Spinal cord (tissue), 9 donors: ENCODE measurements at regions not wholly inside any gene's neighbourhood (a gene's known extent, or its start where the extent isn't known, plus 50 kb on each side); places are given as distances from the start of the nearest gene placed in this dataset.
A peak's percentile ranks its signal among the peaks of the same experiment; 100 is the strongest.

Source experiments
- DNase-seq, 6 donors: peaks; one replicate each; pipeline versions ENCODE4 v3.0.0 to v3.0.0-alpha.2; 2013 to 2015; ENCODE audit warnings: low spot score in 6 of 6, low read depth in 4 of 6
- H3K27ac ChIP-seq: one replicate; pipeline ENCODE4 v1.5.1; 2013; ENCODE audit warnings: low read depth, low read length, control low read depth
- H3K27me3 ChIP-seq: one replicate; pipeline ENCODE4 v1.6.1; 2013; ENCODE audit warnings: low read length; ENCODE audit not compliant: control insufficient read depth, insufficient read depth
- H3K36me3 ChIP-seq: one replicate; pipeline ENCODE4 v1.6.1; 2013; ENCODE audit warnings: low read length; ENCODE audit not compliant: control insufficient read depth, insufficient read depth
- H3K4me1 ChIP-seq: one replicate; pipeline ENCODE4 v1.6.1; 2013; ENCODE audit warnings: low read length; ENCODE audit not compliant: control insufficient read depth, insufficient read depth
- H3K4me3 ChIP-seq: one replicate; pipeline ENCODE4 v1.5.1; 2013; ENCODE audit warnings: low read depth, low read length, control low read depth
- H3K9me3 ChIP-seq: one replicate; pipeline ENCODE4 v1.6.1; 2013; ENCODE audit warnings: low read length; ENCODE audit not compliant: control insufficient read depth, insufficient read depth
- WGBS: methylation state at CpG from one replicate; pipeline ENCODE4 v1.1.5; 2013; ENCODE audit warnings: missing lambda C conversion rate; ENCODE audit not compliant: insufficient coverage; 5-methylcytosine and 5-hydroxymethylcytosine counted together
- donor health status: healthy.

GRCh38 chr5:103435136-103435889, 127.3 kb downstream of the NUDT12 start:
- H3K9me3 ChIP-seq, result no peaks in the 10 kb centered on the region
- no peaks in the 10 kb centered on the region for H3K27me3 ChIP-seq
- no peak overlapping the region for H3K4me3 ChIP-seq
- DNase-seq, result peak in 2 of 6 donors; percentile 25 to 84
- no peak overlapping the region for H3K27ac ChIP-seq
- no peaks in the 10 kb centered on the region for H3K4me1 ChIP-seq
- WGBS, result no CpG with 5 or more reads among the region's 4 CpGs
- H3K36me3 ChIP-seq, result no peaks in the 10 kb centered on the region

DNA sequence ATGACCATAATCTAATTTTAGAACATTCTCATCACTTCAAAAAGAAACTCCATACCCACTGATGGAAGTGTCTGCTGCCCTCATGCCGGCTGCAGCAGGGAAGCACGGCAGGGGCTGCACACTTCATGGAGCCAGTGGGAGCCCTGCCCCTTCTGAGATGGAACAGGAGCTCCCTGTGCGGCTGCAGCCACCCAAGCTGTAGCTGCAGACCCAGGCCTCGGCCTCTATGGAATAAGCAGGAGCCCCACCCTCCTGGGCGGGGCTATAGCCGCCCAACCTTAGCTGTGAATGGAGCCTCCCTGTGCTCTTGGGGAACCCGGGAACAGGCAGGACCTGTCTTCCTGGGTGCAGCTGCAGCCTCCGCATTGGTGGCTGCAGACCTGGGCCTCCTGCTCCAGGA, 128.5 kb downstream of the NUDT12 start:
- Histone ChIP-seq H3K9me3 (no peaks in the 10 kb centered on the region), H3K27me3 (no peaks in the 10 kb centered on the region), H3K4me1 (no peaks in the 10 kb centered on the region), H3K4me3 (no peak overlapping the region), H3K27ac (no peak overlapping the region), H3K36me3 (no peaks in the 10 kb centered on the region)
- DNase-seq, result no peak
- 83% methylated on average over 8 of the region's 8 CpGs for WGBS

- Histone ChIP-seq H3K27ac (no peak overlapping the region), H3K4me1 (peaks cover 3% of the 10 kb centered on the region), H3K27me3 (no peaks in the 10 kb centered on the region), H3K9me3 (no peaks in the 10 kb centered on the region), H3K36me3 (no peaks in the 10 kb centered on the region), H3K4me3 (no peak overlapping the region)
- no CpG with 5 or more reads among the region's 1 CpG for WGBS
- DNase-seq, result peak in 1 of 6 donors; percentile 53
Observed at GRCh38 chr5:103433211-103433610, 129.4 kb downstream of the NUDT12 start.

GRCh38 chr5:103428923-103429322, 133.7 kb downstream of the NUDT12 start:
- peaks cover 7% of the 10 kb centered on the region for H3K4me1 ChIP-seq
- WGBS, result no CpG with 5 or more reads among the region's 2 CpGs
- no peaks in the 10 kb centered on the region for H3K9me3 ChIP-seq
- H3K27me3 ChIP-seq, result no peaks in the 10 kb centered on the region
- H3K27ac ChIP-seq, result peak overlapping the region; percentile 34
- no peak for DNase-seq
- no peak overlapping the region for H3K4me3 ChIP-seq
- no peaks in the 10 kb centered on the region for H3K36me3 ChIP-seq

DNA sequence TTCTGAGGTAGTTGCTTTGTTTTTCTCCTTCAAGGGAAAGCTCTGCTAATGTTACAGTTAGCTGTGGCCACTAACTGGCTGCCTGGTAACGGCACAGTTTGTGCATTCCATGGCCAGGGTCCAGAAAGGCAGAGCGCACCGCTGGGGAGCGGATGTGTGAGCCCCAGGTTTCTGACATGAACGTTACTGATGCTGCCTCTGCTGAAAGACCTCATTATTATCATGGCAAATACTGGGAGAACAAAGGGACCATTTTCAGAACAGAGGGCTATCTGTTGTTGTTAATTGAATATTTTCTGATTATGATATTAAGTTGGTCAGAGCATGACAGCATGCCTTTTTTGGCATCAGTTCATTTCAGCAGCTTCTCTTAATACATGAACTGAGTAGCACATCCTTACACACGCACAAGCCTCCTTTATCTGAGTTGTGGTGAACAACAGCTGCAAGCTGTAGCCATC, 134.1 kb downstream of the NUDT12 start:
- DNase-seq, result peak in 5 of 6 donors; percentile 56 to 87 (median 64)
- Histone ChIP-seq H3K27me3 (no peaks in the 10 kb centered on the region), H3K36me3 (no peaks in the 10 kb centered on the region), H3K4me3 (no peak overlapping the region), H3K4me1 (peaks cover 7% of the 10 kb centered on the region), H3K9me3 (no peaks in the 10 kb centered on the region), H3K27ac (peak overlapping the region; percentile 34)
- 11% methylated on average over 4 of the region's 6 CpGs for WGBS

- H3K4me3 ChIP-seq, result no peak overlapping the region
- no peaks in the 10 kb centered on the region for H3K9me3 ChIP-seq
- 94% methylated on average over 3 of the region's 3 CpGs for WGBS
- H3K36me3 ChIP-seq, result no peaks in the 10 kb centered on the region
- H3K27ac ChIP-seq, result no peak overlapping the region
- no peak for DNase-seq
- H3K4me1 ChIP-seq, result peaks cover 7% of the 10 kb centered on the region
- H3K27me3 ChIP-seq, result no peaks in the 10 kb centered on the region
Observed at GRCh38 chr5:103427326-103427725, 135.3 kb downstream of the NUDT12 start.

DNA sequence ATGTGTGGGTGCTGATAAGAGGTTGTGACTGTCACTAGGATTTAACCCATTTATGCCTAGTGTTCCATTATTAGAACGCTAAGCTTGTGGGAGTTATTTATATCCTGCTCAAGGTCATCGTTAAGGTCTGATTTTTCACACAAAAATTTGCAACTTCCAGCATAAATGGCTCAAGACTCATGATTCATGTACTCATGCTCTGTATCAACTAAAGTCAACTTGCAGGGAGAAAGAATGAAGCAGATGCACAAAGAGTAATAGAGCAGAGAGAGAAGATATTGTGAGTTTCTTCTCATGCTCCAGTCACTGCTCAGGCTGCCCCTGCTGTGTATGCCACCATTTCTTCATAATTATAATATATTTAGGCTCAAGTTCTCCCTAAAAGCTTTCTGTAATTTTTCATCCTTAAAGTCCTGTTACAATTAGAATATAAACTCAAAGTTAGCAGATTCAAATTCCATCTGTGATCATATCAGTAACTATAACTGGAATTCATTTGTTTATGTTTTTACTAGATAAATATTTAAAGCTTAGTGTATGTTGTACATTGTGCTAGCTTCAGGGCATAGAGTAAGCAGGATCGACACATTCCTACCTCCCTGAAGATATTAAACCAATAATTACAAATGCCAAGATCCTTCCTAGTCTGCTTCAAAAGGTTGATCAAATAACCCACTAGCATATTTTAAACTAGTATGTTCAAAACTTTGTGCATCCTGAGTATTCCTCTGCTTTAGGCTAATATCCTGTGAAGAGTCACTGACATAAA, 136.7 kb downstream of the NUDT12 start:
- Histone ChIP-seq H3K27ac (no peak overlapping the region), H3K4me3 (no peak overlapping the region), H3K27me3 (no peaks in the 10 kb centered on the region), H3K9me3 (no peaks in the 10 kb centered on the region), H3K4me1 (peaks cover 7% of the 10 kb centered on the region), H3K36me3 (no peaks in the 10 kb centered on the region)
- no peak for DNase-seq
- WGBS, result no CpG with 5 or more reads among the region's 3 CpGs

DNA sequence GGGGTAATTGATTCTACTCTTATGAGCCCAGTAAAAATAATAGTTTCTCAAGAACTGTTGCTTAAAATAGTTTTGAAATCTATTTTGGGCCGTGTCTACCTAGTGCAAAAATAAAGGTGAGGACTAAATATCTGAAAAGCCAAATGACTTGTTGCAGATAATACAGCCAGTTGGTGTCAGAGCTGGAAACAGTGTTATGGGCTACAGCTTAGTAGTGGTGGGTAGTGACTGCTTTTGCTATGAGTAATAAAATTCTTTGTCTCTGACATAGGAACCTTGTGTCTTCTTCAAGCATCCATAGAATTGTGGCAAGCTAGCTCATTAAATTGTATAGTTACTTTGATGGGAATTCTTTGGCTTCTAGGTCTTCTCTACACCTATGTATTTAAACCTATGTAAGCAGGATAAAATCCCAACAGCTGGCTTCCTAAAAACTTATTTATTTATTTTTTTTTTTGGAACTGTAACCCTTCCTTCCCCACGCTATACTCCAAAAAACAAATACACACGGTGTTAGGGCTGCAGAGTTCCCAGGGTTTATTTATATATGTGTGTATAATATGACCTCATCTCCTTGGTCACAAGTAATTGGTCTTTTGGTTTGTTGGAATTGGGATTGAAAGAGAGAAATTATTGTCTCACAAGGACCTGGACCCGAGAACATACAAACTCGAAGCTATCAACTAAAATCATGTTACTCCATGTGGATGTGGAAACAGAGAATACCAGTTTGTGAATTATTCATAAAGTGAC, 138.0 kb downstream of the NUDT12 start:
- DNase-seq, result no peak
- Histone ChIP-seq H3K9me3 (no peaks in the 10 kb centered on the region), H3K4me3 (no peak overlapping the region), H3K4me1 (peaks cover 7% of the 10 kb centered on the region), H3K36me3 (no peaks in the 10 kb centered on the region), H3K27me3 (no peaks in the 10 kb centered on the region), H3K27ac (no peak overlapping the region)
- WGBS, result 89% methylated on average over 1 of the region's 5 CpGs

- H3K27me3 ChIP-seq, result no peaks in the 10 kb centered on the region
- no CpG with 5 or more reads among the region's 2 CpGs for WGBS
- H3K4me3 ChIP-seq, result no peak overlapping the region
- no peaks in the 10 kb centered on the region for H3K36me3 ChIP-seq
- DNase-seq, result no peak
- peaks cover 7% of the 10 kb centered on the region for H3K4me1 ChIP-seq
- H3K9me3 ChIP-seq, result no peaks in the 10 kb centered on the region
- no peak overlapping the region for H3K27ac ChIP-seq
Observed at GRCh38 chr5:103424026-103424425, 138.6 kb downstream of the NUDT12 start.
